NCI-H1930 (cell line): ENCODE measurements at regions not wholly inside any gene's neighbourhood (a gene's known extent, or its start where the extent isn't known, plus 50 kb on each side); places are given as distances from the start of the nearest gene placed in this dataset.
A peak's percentile ranks its signal among the peaks of the same experiment; 100 is the strongest.
"Not testable (repeated sequence)": the region's sequence is repeated elsewhere in the genome, so short reads cannot be mapped to it uniquely, and the experiment has no call there.

Experiments
- DNase-seq, 2 experiments: peaks; one replicate each; lab custom pipeline; 2025; lab: John Stamatoyannopoulos, UW

DNA sequence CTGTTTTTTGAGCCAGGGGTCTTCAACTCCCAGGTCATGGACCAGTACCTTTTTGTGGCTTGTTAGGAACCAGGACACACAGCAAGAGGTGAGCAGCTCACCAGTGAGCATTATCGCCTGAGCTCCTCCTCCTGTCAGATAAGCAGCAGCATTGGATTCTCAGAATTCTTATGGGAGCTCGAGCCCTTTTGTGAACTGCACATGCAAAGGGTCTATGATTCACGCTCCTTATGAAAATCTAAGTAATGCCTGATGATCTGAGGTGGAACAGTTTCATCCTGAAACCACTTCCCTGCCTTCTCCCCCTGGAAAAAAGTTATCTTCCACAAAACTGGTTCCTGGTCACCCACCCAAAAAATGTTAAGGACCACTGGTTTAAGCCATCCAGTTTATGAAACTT is 1047.6 kb downstream of the OTOL1 start:
- DNase-seq = no peak

DNA sequence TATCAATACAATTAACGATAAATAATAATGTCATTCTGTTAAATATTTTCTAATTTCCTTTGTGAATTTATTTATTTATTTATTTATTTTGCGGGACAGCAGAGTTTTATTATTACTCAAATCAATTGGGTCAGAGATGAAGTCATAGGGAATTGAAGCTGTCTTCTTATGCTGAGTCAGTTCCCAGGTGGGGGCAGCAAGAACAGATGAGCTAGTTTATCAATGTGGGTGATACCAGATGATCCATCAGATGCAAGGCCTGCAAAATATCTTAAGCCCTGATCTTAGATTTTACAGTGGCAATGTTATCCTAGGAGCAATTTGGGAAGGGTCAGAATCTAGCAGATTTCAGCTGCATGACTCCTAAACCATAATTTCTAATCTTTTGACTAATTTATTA is 1050.3 kb downstream of the OTOL1 start:
- no peak for DNase-seq

DNA sequence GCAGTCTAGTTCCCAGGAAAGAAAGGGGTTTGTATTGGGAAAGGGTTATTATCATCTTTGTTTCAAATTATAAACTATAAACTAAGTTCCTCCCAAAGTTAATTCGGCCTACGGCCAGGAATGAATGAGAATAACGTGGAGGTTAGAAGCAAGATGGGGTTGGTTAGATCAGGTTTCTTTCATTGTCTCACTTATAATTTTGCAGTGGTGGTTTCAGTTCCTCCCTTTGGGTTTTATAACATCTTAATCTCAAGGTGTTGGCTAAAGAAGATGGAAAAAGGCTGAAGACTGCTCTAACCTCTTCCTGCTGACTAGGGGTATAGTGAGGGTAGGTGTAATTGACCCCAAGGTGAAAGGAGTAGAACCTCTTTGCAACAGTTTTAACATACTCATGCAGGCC is 1050.7 kb downstream of the OTOL1 start:
- no peak for DNase-seq

DNA sequence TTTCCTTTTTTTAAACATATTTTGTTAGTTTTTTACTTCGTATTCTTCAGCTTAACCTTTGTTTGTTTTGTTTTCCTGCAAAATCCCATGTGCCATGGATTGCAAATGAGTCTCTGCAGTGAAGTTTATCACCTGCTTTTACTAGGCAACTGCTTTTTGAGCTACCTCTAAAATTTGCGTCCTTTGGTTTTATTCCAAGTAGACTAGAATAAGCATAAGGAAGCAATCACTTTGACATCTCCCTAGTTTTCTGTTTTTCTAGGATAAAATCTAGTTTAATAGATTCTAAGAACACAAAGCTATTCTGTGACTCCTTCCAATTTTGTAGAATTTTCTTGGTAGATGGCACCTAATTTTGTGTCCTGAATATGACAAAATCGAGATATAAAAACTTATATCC is 1059.2 kb downstream of the OTOL1 start:
- no peak for DNase-seq

DNA sequence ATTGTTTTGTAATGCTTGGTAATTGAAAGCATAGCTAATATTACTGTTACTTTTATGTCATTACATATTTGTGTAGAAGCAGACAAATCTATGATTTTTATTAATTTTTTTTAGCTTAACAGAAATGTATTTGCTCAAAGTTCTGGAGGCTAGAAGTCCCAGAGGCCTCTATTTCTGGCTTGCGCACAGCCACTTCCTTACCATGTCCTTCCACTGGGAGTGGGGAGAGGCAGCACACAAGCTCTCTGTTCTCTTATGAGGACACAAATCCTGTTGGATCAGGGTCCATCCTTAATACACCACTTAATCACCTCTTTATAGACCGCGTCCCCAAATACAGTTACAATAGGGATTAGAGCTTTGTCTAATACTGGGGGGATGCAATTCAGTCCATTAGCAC is 1061.4 kb downstream of the OTOL1 start:
- DNase-seq = no peak

DNA sequence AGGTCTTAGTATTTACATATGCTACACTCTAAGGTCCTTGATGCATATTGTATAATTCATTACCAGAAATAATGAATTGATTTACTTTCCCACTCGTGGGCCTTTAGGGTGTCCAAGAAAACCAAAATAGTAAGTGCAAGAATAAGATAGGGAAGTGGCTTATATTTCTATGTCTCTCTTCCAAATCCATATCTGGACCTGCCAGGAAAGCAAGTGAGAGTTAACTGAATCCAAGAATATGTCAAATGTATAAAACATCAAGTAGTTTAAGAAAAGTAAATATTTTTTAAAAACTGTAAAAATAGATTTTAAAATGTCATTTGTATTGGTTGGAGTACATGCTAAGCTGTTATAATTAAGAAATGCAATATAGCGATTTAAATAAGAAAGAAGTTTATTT is 1072.1 kb downstream of the OTOL1 start:
- DNase-seq = no peak

DNA sequence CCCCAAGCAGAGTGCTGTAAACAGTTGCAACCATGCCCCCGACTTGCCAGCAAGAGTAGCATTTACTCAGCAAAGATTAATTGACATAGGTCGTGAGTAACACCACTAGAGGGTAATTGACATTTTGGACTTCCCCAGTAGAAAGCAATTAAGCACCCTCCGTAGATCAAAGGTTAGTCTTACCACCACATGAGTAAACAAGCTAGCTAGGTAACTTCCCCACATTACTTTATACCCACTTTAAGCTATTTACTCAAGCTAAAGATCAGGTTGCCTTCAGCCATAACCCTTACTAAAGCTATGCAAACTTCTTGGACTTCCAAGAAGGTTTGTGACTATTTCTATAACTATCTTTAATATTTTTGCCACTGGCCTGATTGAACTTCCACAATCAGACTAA is 1072.7 kb downstream of the OTOL1 start:
- no peak for DNase-seq

DNA sequence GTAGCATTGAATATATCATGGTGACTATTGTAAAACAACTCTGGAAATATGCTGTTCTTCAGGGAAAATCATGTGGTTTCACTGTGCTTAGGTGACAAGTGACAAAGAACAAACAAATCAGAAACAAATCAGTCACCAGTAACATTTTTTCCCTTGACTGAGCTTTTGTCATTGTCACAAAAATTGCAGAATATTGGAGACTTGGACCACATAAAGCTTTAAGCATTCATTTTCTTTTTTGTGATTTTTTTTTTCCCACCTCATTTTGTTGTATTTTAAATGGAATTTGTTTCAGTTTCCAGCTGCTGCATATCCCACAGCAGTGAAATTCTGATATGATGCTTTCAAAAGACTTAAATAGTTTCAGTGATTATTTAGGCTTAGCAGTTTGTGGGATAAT is 1088.4 kb downstream of the OTOL1 start:
- DNase-seq = no peak

DNA sequence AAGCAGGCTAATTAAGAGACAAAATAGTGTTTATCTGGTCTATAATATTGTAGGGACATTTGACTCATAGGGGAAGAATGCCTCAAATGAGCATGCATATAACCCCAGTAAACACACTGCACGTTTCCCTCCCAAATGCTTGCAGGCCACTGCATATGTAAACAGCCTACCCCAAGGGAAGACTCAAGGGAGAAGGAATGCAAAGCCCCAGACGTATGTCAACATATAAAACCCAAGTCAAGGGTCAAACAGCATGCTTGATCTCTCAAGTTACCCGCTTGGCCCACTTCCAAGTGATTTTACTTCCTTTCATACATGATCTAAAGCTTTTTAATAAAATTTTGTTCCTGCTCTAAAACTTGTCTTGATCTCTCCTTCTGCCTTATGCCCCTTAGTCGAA is 1090.0 kb downstream of the OTOL1 start:
- DNase-seq = no peak

DNA sequence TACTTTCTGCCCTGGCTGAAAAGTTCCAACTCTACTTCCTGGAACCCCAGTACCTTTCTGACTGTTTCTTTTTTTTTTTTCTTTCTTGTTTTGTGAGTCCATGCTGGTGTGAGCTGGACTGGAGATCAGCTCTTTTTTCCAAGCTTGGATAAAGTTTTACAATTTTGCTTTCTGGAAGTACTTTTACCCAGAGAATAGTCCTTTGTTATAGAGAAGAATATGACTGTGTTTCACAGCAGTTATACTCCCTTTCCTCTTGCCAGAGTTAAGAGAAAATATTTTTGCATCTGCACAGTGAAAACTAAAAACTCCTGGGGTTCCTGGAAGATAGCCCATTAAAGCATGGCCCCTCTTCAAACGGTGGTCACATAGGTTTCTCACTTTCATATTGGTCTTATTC is 1100.6 kb downstream of the OTOL1 start:
- DNase-seq = no peak

DNA sequence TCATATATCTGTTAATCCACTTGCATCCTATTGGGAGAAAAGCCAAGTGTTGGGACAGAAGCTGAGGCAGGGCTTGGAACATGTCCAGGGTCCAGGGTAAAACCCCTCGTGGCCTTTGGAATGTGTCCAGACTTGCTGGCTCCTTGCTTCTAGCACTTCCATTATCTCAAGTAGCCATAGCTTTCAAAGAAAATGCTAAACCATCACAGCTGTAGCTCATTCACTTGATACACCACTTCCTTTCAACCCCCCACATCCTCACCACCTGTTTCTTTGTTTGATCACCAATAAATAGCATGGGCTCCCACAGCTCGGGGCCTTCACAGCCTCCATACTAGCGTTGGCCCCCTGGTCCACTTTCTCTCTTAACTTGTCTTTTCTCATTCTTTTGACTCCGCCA is 1101.9 kb downstream of the OTOL1 start:
- not testable (repeated sequence) for DNase-seq

DNA sequence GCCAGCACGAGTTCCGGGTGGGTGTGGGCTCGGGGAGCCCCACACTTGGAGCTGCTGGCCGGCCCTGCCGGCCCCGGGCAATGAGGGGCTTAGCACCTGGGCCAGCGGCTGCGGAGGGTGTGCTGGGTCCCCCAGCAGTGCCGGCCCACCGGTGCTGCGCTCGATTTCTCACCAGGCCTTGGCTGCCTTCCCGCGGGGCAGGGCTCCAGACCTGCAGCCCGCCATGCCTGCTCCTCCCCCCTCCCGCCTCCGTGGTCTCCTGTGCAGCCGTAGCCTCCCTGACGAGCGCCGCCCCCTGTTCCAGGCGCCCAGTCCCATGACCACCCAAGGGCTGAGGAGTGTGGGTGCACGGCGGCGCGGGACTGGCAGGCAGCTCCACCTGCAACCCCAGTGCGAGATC is 1103.1 kb downstream of the OTOL1 start:
- DNase-seq = not testable (repeated sequence)

DNA sequence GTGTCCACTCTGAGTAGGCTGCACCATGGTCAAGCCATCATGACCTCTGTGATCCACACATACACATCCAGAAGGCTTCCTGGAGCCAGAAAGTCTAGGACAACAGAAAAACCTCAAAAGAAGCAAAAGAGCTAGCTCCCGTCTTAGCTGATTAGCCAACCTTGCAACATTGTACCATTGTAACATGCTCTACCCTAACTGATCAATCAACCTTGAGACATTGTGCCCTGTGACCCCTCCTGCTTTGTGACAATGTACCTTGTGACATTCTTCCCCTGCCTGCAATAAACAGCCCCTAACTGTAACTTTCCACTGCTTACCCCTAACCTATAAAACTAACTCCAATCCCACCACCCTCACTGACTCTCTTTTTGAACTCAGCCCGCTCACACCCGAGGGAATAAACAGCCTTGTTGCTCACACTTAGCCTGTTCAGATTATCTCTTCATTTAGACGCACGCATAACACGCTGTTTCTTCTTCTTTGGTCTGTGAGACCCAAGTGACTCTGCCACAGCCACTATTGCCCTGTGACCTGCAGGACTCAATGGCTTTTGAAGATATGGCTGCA is 1104.6 kb downstream of the OTOL1 start:
- DNase-seq = no peak

DNA sequence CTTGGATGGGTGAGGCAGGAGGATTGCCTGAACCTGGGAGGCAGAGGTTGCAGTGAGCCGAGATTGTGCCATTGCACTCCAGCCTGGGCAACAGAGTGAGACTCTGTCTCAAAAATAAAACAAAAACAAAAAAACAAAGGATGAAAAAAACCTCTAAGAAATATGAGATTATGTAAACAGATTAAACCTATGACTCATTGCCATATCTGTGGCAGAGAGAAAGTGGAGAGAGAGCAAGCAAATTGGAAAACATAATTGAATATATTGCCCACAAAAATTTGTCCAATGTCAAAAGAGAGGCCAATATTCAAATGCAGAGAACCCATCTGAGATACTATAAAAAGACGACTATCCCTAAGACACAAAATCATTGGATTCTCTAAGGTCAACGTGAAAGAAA is 1106.0 kb downstream of the OTOL1 start:
- DNase-seq = no peak

DNA sequence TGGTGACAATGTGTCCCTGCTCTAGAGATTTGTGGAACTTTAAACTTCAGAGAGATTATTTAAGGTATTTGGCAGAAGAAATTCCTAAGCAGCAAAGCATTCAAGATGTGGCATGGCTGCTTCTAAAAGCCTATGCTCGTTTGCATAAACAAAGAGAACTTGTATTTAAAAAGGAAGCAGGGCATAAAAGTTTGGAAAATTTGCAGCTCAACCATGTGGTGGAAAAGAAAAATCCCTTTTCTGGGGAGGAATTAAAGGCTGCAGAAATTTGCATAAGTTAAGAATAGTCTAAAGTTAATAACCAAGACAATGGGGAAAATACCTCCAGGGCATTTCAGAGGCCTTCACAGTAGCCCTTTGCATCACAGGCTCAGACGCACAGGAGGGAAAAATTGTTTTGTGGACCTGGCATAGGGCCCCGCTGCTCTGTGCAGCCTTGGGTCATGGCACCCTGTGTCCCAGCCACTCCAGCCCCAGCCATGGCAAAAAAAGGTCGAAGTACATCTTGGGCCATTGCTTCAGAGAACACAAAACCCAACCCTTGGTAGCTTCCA is 1109.1 kb downstream of the OTOL1 start:
- DNase-seq = no peak

DNA sequence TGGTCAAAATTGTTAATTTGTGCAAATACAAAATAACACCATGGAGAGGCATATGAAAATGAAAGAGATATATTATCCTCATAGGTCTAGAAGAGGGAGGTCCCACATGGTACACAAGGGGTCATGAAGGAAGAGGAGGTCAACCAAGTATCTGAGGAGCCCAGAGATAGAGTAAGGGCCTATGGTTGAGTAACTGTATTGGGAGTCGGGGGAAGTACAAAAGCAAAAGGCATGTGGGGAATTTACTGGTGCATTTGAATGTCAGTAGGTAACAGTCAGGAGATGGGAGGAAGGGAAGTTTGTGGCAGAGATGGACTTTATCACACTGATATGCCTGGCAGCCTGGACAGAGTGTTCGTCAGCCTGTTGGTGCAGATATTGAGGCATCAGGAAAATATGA is 1113.7 kb downstream of the OTOL1 start:
- DNase-seq = no peak

DNA sequence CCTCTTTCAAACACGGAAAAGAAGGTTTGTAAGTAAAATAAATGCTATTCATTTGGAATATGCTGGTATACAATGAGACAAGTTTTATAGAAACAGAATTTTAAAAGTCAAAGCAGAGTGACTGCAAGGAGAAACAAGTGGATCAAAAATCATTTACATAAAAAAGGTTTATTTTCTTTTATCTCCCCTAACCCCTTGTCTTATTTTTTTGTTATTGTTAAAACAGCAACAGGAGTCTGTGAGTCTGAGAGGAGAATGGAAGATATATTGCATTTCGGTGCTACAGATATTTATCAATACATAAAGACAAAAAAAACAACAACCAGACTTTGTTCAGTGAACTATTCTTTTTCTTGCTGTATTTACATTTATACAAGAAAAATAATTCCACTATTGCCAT is 1116.4 kb downstream of the OTOL1 start:
- DNase-seq = no peak

DNA sequence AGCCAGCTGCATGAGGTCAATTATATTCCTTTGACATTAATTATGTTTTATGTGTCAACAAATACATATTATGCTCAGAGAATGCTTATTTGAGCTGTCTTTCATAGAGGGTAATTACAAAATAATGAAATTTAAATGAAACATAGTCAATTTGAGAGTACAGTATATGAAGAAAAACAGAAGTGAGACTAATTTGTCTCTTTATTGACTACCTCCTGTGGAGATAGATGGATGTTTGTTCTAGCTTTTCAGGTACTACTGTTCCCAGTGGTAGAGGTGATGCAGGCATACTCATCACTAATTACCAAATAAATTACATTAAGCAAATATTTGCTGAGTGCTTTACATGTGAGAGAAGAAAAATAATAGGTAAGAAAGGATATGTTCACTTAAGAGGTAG is 1129.6 kb downstream of the OTOL1 start:
- peak; percentile 76 to 84 for DNase-seq

DNA sequence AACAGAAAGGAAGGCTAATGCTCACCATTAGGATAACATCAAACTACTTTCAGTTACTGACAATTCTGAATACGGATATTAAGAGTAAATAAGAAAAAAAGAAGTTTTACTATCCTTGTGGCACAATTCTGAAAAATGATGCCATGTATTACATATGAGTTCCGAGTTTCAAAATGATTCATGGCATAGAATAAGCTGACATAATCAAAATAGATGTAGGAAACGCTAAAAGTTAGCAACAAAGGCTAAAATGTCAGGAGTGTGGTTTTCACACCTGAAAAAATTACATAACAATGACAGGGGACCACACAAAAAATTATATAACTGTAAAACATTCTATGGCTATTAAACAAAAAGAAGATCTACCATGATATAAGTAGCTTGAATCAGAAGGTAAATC is 1131.9 kb downstream of the OTOL1 start:
- DNase-seq = no peak

DNA sequence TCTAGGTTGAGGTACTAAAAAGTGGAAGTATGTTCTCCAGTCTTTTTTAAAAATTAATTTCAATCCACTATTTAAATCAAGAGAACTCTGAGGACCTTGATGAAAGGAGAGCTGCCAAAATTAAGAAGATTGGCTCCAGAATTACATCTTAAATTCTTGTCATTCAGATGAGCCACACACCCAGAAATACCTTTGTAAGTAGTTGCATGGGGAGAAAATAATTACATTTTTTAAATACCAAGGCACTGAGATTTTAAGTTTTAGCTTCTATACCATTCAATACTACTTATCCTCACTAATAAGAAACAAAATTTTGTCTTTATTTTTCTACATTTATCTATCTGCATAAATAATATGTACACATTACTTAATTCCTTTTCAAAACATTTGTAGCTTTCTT is 1132.8 kb downstream of the OTOL1 start:
- no peak for DNase-seq

DNA sequence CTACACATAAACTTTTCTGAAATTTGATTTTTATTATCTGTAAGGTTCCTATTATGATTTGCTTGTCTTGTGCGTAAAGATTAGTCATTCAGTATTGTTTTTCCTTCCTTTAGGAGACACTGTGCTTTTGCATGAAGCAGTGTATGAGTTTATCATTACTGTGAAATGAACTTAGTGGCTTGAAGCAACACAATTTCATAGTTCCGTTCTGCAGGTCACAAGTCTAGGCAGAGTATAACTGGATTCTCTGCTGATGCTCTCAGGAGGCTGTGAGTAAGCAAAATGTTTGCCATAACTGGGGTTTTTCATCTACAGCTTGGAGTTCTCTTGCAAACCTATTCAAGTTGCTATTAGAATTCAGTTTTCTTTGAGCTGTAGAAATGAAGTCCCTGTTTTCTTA is 1136.1 kb downstream of the OTOL1 start:
- DNase-seq = no peak

DNA sequence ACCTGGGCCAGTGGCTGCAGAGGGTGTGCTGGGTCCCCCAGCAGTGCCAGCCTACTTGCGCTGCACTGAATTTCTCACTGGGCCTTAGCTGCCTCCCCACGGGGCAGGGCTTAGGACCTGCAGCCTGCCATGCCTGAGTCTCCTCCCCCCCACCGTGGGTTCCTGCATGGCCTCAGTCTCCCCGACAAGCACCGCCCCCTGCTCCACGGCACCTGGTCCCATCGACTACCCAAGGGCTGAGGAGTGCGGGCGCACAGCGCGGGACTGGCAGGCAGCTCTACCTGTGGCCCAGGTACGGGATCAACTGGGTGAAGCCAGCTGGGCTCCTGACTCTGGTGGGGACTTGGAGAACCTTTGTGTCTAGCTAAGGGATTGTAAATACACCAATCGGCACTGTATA is 1143.6 kb downstream of the OTOL1 start:
- DNase-seq = not testable (repeated sequence)

DNA sequence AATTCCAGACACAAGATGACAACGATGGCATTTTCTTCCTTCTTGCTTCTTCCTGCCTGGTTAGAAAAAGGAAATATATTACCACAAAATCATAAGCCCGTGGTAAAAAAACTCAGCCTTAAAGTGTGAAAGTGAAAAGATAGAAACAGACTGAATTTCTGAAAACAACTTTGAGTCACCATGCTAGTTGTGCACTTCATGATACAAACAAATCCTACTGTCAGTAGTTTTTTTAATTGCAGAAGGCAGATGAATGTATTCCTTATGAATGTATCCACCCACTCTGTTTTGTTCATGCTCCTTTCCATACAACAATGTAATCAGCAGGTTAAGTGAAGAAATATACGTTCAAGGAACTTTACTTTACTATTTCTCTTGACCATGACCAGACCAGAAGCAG is 1144.7 kb downstream of the OTOL1 start:
- DNase-seq = no peak

DNA sequence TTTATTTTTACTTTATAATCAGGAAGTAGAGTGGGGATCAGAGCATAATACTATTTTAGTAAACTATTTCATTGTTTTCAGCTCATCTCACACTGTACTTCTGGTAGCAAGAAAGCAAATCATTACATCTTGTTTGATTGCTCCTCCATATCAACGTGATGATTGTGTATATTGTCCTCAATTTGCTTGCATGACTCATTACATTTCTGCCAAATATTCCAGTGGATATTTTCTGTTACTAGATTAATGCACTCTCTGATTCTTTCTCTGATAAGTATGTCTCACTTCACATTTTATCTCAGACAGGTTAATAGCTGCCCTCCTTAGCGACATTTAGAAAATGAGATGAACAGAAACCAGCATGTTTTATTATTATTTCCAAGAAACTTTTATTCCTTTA is 1145.3 kb downstream of the OTOL1 start:
- DNase-seq = no peak

DNA sequence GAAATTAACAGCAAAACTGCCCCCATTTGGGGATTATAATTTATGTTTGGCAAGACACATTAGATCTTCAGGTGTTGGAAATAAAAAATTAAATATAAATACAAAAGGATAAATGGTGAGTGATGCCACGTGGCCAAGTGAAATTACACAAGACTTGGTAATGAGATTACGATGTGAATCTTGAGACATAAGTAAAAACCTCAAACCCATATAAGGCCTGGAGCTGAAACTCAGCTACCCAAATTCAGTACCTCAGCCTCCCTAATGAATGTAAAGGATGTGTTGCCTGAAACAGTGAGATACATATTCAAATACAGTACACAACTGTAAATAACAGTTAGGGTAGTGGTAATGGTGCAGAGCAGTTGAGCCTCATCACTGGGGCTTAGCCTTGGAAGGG is 1146.6 kb downstream of the OTOL1 start:
- DNase-seq = no peak
